ENCODE measurements at regions not wholly inside any gene's neighbourhood (a gene's known extent, or its start where the extent isn't known, plus 50 kb on each side); places are given as distances from the start of the nearest gene placed in this dataset.

- TF ChIP-seq CTCF (IDR thresholded peaks at IDR 0.05; ENCODE audit: borderline replicate concordance, extremely low read depth, low read length, poor library complexity, severe bottlenecking) (no peak), EZH2 (IDR thresholded peaks at IDR 0.05; ENCODE audit: borderline replicate concordance, low read depth, low read length, severe bottlenecking) (no peak)
Observed at GRCh38 chr1:222284466-222284865, 263.4 kb downstream of the HHIPL2 start.

Measured in DND-41 (cell line).